HG03103 (cell line): ENCODE measurements at regions not wholly inside any gene's neighbourhood (a gene's known extent, or its start where the extent isn't known, plus 50 kb on each side); places are given as distances from the start of the nearest gene placed in this dataset.

Experiments
- ATAC-seq: cut with Tn5 transposase; IDR thresholded peaks from one replicate; pipeline ENCODE4 v1.9.1; 2021; ENCODE audit warnings: low read depth; ENCODE audit not compliant: unreplicated experiment

GRCh38 chr1:106447466-106447865, 609.0 kb upstream of the PRMT6 start:
- no peak for ATAC-seq

- ATAC-seq, result no peak
These were observed 599.6 kb upstream of the PRMT6 start for GRCh38 chr1:106456832-106457231.

- no peak for ATAC-seq
These were observed 599.1 kb upstream of the PRMT6 start for GRCh38 chr1:106457368-106457767.

- ATAC-seq, result no peak
These were observed 597.6 kb upstream of the PRMT6 start for GRCh38 chr1:106458866-106459265.

- no peak for ATAC-seq
These were observed 597.1 kb upstream of the PRMT6 start for GRCh38 chr1:106459418-106459817.

- ATAC-seq, result no peak
These were observed 590.8 kb upstream of the PRMT6 start for GRCh38 chr1:106465666-106466065.

- no peak for ATAC-seq
These were observed 575.8 kb upstream of the PRMT6 start for GRCh38 chr1:106480629-106481028.

GRCh38 chr1:106492880-106493279, 563.6 kb upstream of the PRMT6 start:
- no peak for ATAC-seq

- ATAC-seq, result no peak
These were observed 561.8 kb upstream of the PRMT6 start for GRCh38 chr1:106494646-106495045.

- no peak for ATAC-seq
These were observed 558.2 kb upstream of the PRMT6 start for GRCh38 chr1:106498238-106498637.

GRCh38 chr1:106502659-106503058, 553.8 kb upstream of the PRMT6 start:
- no peak for ATAC-seq

- ATAC-seq, result no peak
These were observed 541.1 kb upstream of the PRMT6 start for GRCh38 chr1:106515375-106515774.

- no peak for ATAC-seq
These were observed 539.2 kb upstream of the PRMT6 start for GRCh38 chr1:106517224-106517623.

- ATAC-seq, result no peak
These were observed 533.0 kb upstream of the PRMT6 start for GRCh38 chr1:106523497-106523896.

GRCh38 chr1:106524631-106525030, 531.8 kb upstream of the PRMT6 start:
- ATAC-seq, result no peak

- ATAC-seq, result no peak
These were observed 529.8 kb upstream of the PRMT6 start for GRCh38 chr1:106526650-106527049.

- ATAC-seq, result no peak
These were observed 521.9 kb upstream of the PRMT6 start for GRCh38 chr1:106534612-106535011.

GRCh38 chr1:106536741-106537140, 519.7 kb upstream of the PRMT6 start:
- no peak for ATAC-seq

- no peak for ATAC-seq
These were observed 507.7 kb upstream of the PRMT6 start for GRCh38 chr1:106548726-106549125.

- no peak for ATAC-seq
These were observed 502.2 kb upstream of the PRMT6 start for GRCh38 chr1:106554294-106554693.

- ATAC-seq, result no peak
These were observed 500.9 kb upstream of the PRMT6 start for GRCh38 chr1:106555571-106555970.

- ATAC-seq, result no peak
These were observed 492.3 kb upstream of the PRMT6 start for GRCh38 chr1:106564192-106564591.

- ATAC-seq, result no peak
These were observed 488.1 kb upstream of the PRMT6 start for GRCh38 chr1:106568201-106568974.
